SK-N-SH (cell line): ENCODE measurements at regions not wholly inside any gene's neighbourhood (a gene's known extent, or its start where the extent isn't known, plus 50 kb on each side); places are given as distances from the start of the nearest gene placed in this dataset.

Experiments used
- CTCF ChIA-PET: fragments of 300-600, 350-600 bp; formaldehyde crosslinking; extraction: SDS; loops from one replicate; lab custom pipeline; 2021; lab: Yijun Ruan, JAX
- POLR2A ChIA-PET: fragments of 350-600 bp; sonication (Branson Sonifier 250); formaldehyde crosslinking; extraction: SDS; loops from one replicate; lab custom pipeline; 2020; ENCODE audit warnings: antibody characterized with exemption, inconsistent platforms; lab: Yijun Ruan, JAX
- DNase-seq: peaks from one replicate; pipeline ENCODE4 v3.0.0; 2012
- H2AFZ ChIP-seq: fragments of 200-600 bp; sonication (generic); 2 replicates; pipeline ENCODE4 v1.8.1; 2016; ENCODE audit warnings: antibody characterized with exemption, mild to moderate bottlenecking, low read depth
- H3F3A ChIP-seq: fragments of 200-600 bp; sonication (generic); replicated peaks from 2 replicates; pipeline ENCODE3; 2016; ENCODE audit warnings: antibody characterized with exemption, mild to moderate bottlenecking; ENCODE audit not compliant: insufficient read depth
- H3K27ac ChIP-seq, 2 experiments: fragments of 200-500 bp in 1 of 2; fragments of 200-600 bp in 1 of 2; sonication (Bioruptor generic) in 1 of 2; sonication (generic), shearing (Covaris generic) in 1 of 2; 2 replicates each; pipeline versions ENCODE4 v1.5.1 to v1.6.1; 2014 to 2016; ENCODE audit warnings: low read depth in 2 of 2, inconsistent platforms in 1 of 2, low read length in 1 of 2, mild to moderate bottlenecking in 1 of 2, mixed read lengths in 1 of 2
- H3K27me3 ChIP-seq: fragments of 200-600 bp; sonication (generic), shearing (Covaris generic); 2 replicates; pipeline ENCODE4 v1.6.1; 2016; ENCODE audit warnings: mixed run types; ENCODE audit not compliant: insufficient read depth
- H3K36me3 ChIP-seq, 2 experiments: fragments of 200-500 bp in 1 of 2; fragments of 200-600 bp in 1 of 2; sonication (Bioruptor generic) in 1 of 2; sonication (generic) in 1 of 2; replicated peaks in 1 of 2; 2 replicates each; pipeline versions ENCODE3 to v1.5.1; 2014 to 2016; ENCODE audit warnings: low read length in 1 of 2, mild to moderate bottlenecking in 1 of 2; ENCODE audit not compliant: insufficient read depth in 2 of 2, control insufficient read depth in 1 of 2
- H3K4me1 ChIP-seq, 2 experiments: fragments of 200-500 bp in 1 of 2; fragments of 200-600 bp in 1 of 2; sonication (Bioruptor generic) in 1 of 2; sonication (generic), shearing (Covaris generic) in 1 of 2; 2 replicates each; pipeline versions ENCODE4 v1.5.1 to v1.6.1; 2014 to 2016; ENCODE audit warnings: low read depth in 1 of 2, low read length in 1 of 2, mixed run types in 1 of 2; ENCODE audit not compliant: insufficient read depth in 2 of 2, control insufficient read depth in 1 of 2
- H3K4me2 ChIP-seq: fragments of 200-600 bp; sonication (generic), shearing (Covaris generic); 2 replicates; pipeline ENCODE4 v1.6.1; 2017; ENCODE audit warnings: mixed run types
- H3K4me3 ChIP-seq, 2 experiments: fragments of 200-500 bp in 1 of 2; fragments of 200-600 bp in 1 of 2; sonication (Bioruptor generic) in 1 of 2; sonication (generic), shearing (Covaris generic) in 1 of 2; 2 replicates each; pipeline versions ENCODE4 v1.5.1 to v1.8.1; 2014 to 2016; ENCODE audit warnings: low read depth in 2 of 2, inconsistent platforms in 1 of 2, low read length in 1 of 2, mild to moderate bottlenecking in 1 of 2, mixed read lengths in 1 of 2, moderate library complexity in 1 of 2
- H3K79me2 ChIP-seq: fragments of 200-600 bp; sonication (generic); 2 replicates; pipeline ENCODE4 v1.8.1; 2017; ENCODE audit warnings: mild to moderate bottlenecking; ENCODE audit not compliant: insufficient read depth
- H3K9ac ChIP-seq: fragments of 200-600 bp; sonication (generic); 2 replicates; pipeline ENCODE4 v1.6.1; 2017; ENCODE audit warnings: mixed run types
- H3K9me2 ChIP-seq: fragments of 200-600 bp; sonication (generic); 2 replicates; pipeline ENCODE4 v1.6.1; 2017; ENCODE audit warnings: mixed run types
- H3K9me3 ChIP-seq: fragments of 200-600 bp; sonication (generic); 2 replicates; pipeline ENCODE4 v1.6.1; 2017; ENCODE audit warnings: mixed run types, mild to moderate bottlenecking, moderate library complexity
- H4K20me1 ChIP-seq: fragments of 200-600 bp; sonication (generic); 2 replicates; pipeline ENCODE4 v1.6.1; 2017; ENCODE audit warnings: mild to moderate bottlenecking, mixed run types; ENCODE audit not compliant: insufficient read depth
- CTCF ChIP-seq: fragments of 200-600 bp; sonication (generic); IDR thresholded peaks from 2 replicates; pipeline ENCODE4 v1.6.1; 2017; ENCODE audit warnings: antibody characterized with exemption, mild to moderate bottlenecking, moderate library complexity
- EZH2phosphoT487 ChIP-seq: fragments of 200-600 bp; sonication (generic); IDR thresholded peaks from 2 replicates; pipeline ENCODE4 v1.6.1; 2017; ENCODE audit warnings: low read depth, mixed run types, mild to moderate bottlenecking, antibody characterized with exemption, moderate library complexity, borderline replicate concordance
- GABPA ChIP-seq: IDR thresholded peaks from 2 replicates; pipeline ENCODE4 v1.4.0; 2012; ENCODE audit warnings: low read depth, mild to moderate bottlenecking
- GATA2 ChIP-seq: sonication (generic); formaldehyde crosslinking; IDR thresholded peaks from 2 replicates; pipeline ENCODE4 v1.5.0; 2020; ENCODE audit warnings: mild to moderate bottlenecking, missing genetic modification reagents
- MAX ChIP-seq: IDR thresholded peaks from 2 replicates; pipeline ENCODE4 v1.4.0; 2012; ENCODE audit warnings: low read depth
- MXI1 ChIP-seq: IDR thresholded peaks from 2 replicates; pipeline ENCODE4 v1.6.1; 2012; ENCODE audit warnings: mild to moderate bottlenecking, low read depth, low read length, improper control_type of control experiment
- NFIC ChIP-seq: IDR thresholded peaks from 2 replicates; pipeline ENCODE4 v1.4.0; 2012; ENCODE audit warnings: borderline replicate concordance
- PBX3 ChIP-seq: IDR thresholded peaks from 2 replicates; pipeline ENCODE4; 2012
- RCOR1 ChIP-seq: fragments of 150-350 bp; IDR thresholded peaks from 2 replicates; pipeline ENCODE4 v1.6.1; 2017; ENCODE audit warnings: antibody characterized with exemption, low read length
- REST ChIP-seq: IDR thresholded peaks from 2 replicates; pipeline ENCODE4 v1.6.1; 2012; ENCODE audit warnings: mild to moderate bottlenecking, low read depth, low read length, moderate library complexity
- SIN3A ChIP-seq: IDR thresholded peaks from 2 replicates; pipeline ENCODE4 v1.6.1; 2012; ENCODE audit warnings: low read depth, mild to moderate bottlenecking, low read length, moderate library complexity, borderline replicate concordance
- SMC3 ChIP-seq: IDR thresholded peaks from 2 replicates; pipeline ENCODE4 v1.6.1; 2012; ENCODE audit warnings: low read depth, low read length, improper control_type of control experiment
- TCF12 ChIP-seq: IDR thresholded peaks from 2 replicates; pipeline ENCODE4 v1.4.0; 2012
- TEAD4 ChIP-seq: IDR thresholded peaks from 2 replicates; pipeline ENCODE4 v1.4.0; 2012; ENCODE audit warnings: mild to moderate bottlenecking, borderline replicate concordance; ENCODE audit not compliant: insufficient read depth
- USF2 ChIP-seq: fragments of 150-350 bp; IDR thresholded peaks from 2 replicates; pipeline ENCODE4 v1.6.1; 2017; ENCODE audit warnings: antibody characterized with exemption, low read length, low read depth, borderline replicate concordance
- YY1 ChIP-seq: IDR thresholded peaks from 2 replicates; pipeline ENCODE4 v1.4.0; 2012; ENCODE audit warnings: low read depth, mild to moderate bottlenecking
- WGBS: methylation state at CpG from one replicate; pipeline ENCODE4 v1.1.6; 2017; ENCODE audit warnings: low lambda C conversion rate; 5-methylcytosine and 5-hydroxymethylcytosine counted together

- DNase-seq: no peak
- Histone ChIP-seq H3K27me3 (no peaks in the 10 kb centered on the region), H2AFZ (no peak overlapping the region), H3F3A (no peaks in the 10 kb centered on the region), H3K27ac (no peak overlapping the region), H3K79me2 (no peaks in the 10 kb centered on the region), H3K9me3 (no peaks in the 10 kb centered on the region), H3K36me3 (no peaks in the 10 kb centered on the region), H3K4me3 (no peak overlapping the region), H3K4me2 (no peak overlapping the region), H3K9ac (no peak overlapping the region), H3K4me1 (peaks cover 0 to 10% of the 10 kb centered on the region in 2 experiments; a peak in 2 of 4 replicates), H4K20me1 (no peaks in the 10 kb centered on the region), H3K9me2 (no peaks in the 10 kb centered on the region)
- TF ChIP-seq SIN3A: no peak
- no peak for TF ChIP-seq NFIC
- TF ChIP-seq SMC3: no peak
- no peak for TF ChIP-seq YY1
- TF ChIP-seq EZH2phosphoT487: no peak
- no peak for TF ChIP-seq TEAD4
- TF ChIP-seq USF2: no peak
- no peak for TF ChIP-seq MXI1
- TF ChIP-seq MAX: no peak
- TF ChIP-seq CTCF: no peak
- TF ChIP-seq GABPA: no peak
- TF ChIP-seq GATA2: no peak
- TF ChIP-seq TCF12: no peak
- no peak for TF ChIP-seq RCOR1
- no peak for TF ChIP-seq REST
- TF ChIP-seq PBX3: no peak
- 66% methylated on average over 8 of the region's 8 CpGs for WGBS
- ChIA-PET POLR2A (no interaction called here), CTCF (interaction anchor here (1.3 kb wide), 1 partner anchor 38 kb away, joined by 3 read pairs; no protein-coding TSS in a partner anchor)
These were observed 194.4 kb upstream of the MAF start for GRCh38 chr16:79794941-79795340.
